GM21576 (cell line): ENCODE measurements at regions not wholly inside any gene's neighbourhood (a gene's known extent, or its start where the extent isn't known, plus 50 kb on each side); places are given as distances from the start of the nearest gene placed in this dataset.
"Not testable (repeated sequence)": the region's sequence is repeated elsewhere in the genome, so short reads cannot be mapped to it uniquely, and the experiment has no call there.

ENCODE experiments used
- ATAC-seq: cut with Tn5 transposase; IDR thresholded peaks from one replicate; pipeline ENCODE4 v1.9.1; 2021; ENCODE audit warnings: mild to moderate bottlenecking, moderate library complexity; ENCODE audit not compliant: unreplicated experiment

- no peak for ATAC-seq
Observed at GRCh38 chr11:79525257-79525656, 84.4 kb upstream of the TENM4 start.

- no peak for ATAC-seq
Observed at GRCh38 chr11:79522626-79523025, 81.8 kb upstream of the TENM4 start.

- no peak for ATAC-seq
Observed at GRCh38 chr11:79520086-79520485, 79.3 kb upstream of the TENM4 start.

- ATAC-seq = no peak
Observed at GRCh38 chr11:79515781-79516180, 75.0 kb upstream of the TENM4 start.

- no peak for ATAC-seq
Observed at GRCh38 chr11:79514695-79515094, 73.9 kb upstream of the TENM4 start.

- no peak for ATAC-seq
Observed at GRCh38 chr11:79514290-79514689, 73.5 kb upstream of the TENM4 start.

- ATAC-seq = no peak
Observed at GRCh38 chr11:79512706-79513469, 72.1 kb upstream of the TENM4 start.

GRCh38 chr11:79510960-79511359 lies 70.1 kb upstream of the TENM4 start:
- no peak for ATAC-seq

- ATAC-seq = no peak
Observed at GRCh38 chr11:79508461-79508860, 67.6 kb upstream of the TENM4 start.

GRCh38 chr11:79507706-79508105 lies 66.9 kb upstream of the TENM4 start:
- ATAC-seq = no peak

GRCh38 chr11:79506734-79507344 lies 66.0 kb upstream of the TENM4 start:
- ATAC-seq = no peak

- no peak for ATAC-seq
Observed at GRCh38 chr11:79506124-79506523, 65.3 kb upstream of the TENM4 start.

GRCh38 chr11:79503028-79503427 lies 62.2 kb upstream of the TENM4 start:
- no peak for ATAC-seq

GRCh38 chr11:79501707-79502106 lies 60.9 kb upstream of the TENM4 start:
- ATAC-seq = no peak

GRCh38 chr11:79499929-79500328 lies 59.1 kb upstream of the TENM4 start:
- not testable (repeated sequence) for ATAC-seq

- ATAC-seq = no peak
Observed at GRCh38 chr11:79498667-79499066, 57.8 kb upstream of the TENM4 start.

- ATAC-seq = peak; percentile 70
Observed at GRCh38 chr11:79493555-79494171, 52.8 kb upstream of the TENM4 start.

- ATAC-seq = no peak
Observed at GRCh38 chr11:79492008-79492407, 51.2 kb upstream of the TENM4 start.
